ENCODE measurements at regions not wholly inside any gene's neighbourhood (a gene's known extent, or its start where the extent isn't known, plus 50 kb on each side); places are given as distances from the start of the nearest gene placed in this dataset.
"Not testable (repeated sequence)": the region's sequence is repeated elsewhere in the genome, so short reads cannot be mapped to it uniquely, and the experiment has no call there.

- intact Hi-C loops (cut with DNase I; ENCODE audit: low total_unique reads): no loop called here
Measured at GRCh38 chr3:137148917-137149316, 191.1 kb downstream of the IL20RB start.

DNA sequence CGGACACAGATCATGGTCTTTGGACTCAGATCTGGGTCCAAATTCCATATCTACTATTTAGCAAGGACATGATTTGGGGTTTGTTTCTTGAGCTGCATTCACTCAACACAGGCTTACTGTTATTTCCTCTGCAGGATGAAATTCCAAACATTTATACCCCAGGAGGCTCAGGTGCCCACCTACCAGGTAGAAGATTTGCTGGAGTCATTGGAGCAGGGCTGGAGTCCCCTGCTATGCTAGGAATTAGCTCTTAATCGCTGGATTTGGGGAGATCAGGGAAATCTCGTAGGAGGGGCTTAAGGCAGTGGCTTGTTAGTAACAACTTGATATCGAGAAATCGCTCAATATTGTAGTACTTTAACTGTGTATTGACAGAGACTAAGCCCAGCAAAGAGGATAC, 193.0 kb downstream of the IL20RB start:
- no peaks in the 10 kb centered on the region for H3K36me3 ChIP-seq
- no peaks in the 10 kb centered on the region for H3K4me1 ChIP-seq
- intact Hi-C loops (cut with DNase I; ENCODE audit: low total_unique reads): no loop called here
- no peak for TF ChIP-seq POLR2A (IDR thresholded peaks at IDR 0.05)
- TF ChIP-seq, protein P1, sequence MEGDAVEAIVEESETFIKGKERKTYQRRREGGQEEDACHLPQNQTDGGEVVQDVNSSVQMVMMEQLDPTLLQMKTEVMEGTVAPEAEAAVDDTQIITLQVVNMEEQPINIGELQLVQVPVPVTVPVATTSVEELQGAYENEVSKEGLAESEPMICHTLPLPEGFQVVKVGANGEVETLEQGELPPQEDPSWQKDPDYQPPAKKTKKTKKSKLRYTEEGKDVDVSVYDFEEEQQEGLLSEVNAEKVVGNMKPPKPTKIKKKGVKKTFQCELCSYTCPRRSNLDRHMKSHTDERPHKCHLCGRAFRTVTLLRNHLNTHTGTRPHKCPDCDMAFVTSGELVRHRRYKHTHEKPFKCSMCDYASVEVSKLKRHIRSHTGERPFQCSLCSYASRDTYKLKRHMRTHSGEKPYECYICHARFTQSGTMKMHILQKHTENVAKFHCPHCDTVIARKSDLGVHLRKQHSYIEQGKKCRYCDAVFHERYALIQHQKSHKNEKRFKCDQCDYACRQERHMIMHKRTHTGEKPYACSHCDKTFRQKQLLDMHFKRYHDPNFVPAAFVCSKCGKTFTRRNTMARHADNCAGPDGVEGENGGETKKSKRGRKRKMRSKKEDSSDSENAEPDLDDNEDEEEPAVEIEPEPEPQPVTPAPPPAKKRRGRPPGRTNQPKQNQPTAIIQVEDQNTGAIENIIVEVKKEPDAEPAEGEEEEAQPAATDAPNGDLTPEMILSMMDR (IDR thresholded peaks at IDR 0.05 in 8 of 11, conservative IDR thresholded peaks at IDR 0.05 in 3 of 11): no peak
- TF ChIP-seq POLR2AphosphoS5 (IDR thresholded peaks at IDR 0.05): no peak
- H3K9me3 ChIP-seq: no peaks in the 10 kb centered on the region
- H3K27ac ChIP-seq: no peak overlapping the region
- WGBS, 5 donors: 72 to 91% (median 83%) methylated on average over 5 of the region's 5 CpGs
- no peak overlapping the region for H3K4me3 ChIP-seq
- no peak for DNase-seq
- H3K27me3 ChIP-seq (replicated peaks in 1 of 7): peaks cover 0 to 18% (median 0%) of the 10 kb centered on the region in 7 donors

More at GRCh38 chr3:137148917-137149316, 191.1 kb downstream of the IL20RB start:
- Histone ChIP-seq H3K4me3 (no peak overlapping the region), H3K4me1 (no peaks in the 10 kb centered on the region), H3K36me3 (no peaks in the 10 kb centered on the region), H3K9me3 (no peaks in the 10 kb centered on the region), H3K27ac (no peak overlapping the region), H3K27me3 (replicated peaks in 1 of 7) (peaks cover 0 to 18% (median 0%) of the 10 kb centered on the region in 7 donors)
- no peak for DNase-seq
- 19 to 41% (median 27%) methylated on average over 2 of the region's 2 CpGs for WGBS, 5 donors
- TF ChIP-seq POLR2A (IDR thresholded peaks at IDR 0.05): no peak
- TF ChIP-seq, protein P1 (IDR thresholded peaks at IDR 0.05 in 8 of 11, conservative IDR thresholded peaks at IDR 0.05 in 3 of 11): no peak
- TF ChIP-seq POLR2AphosphoS5 (IDR thresholded peaks at IDR 0.05): no peak

DNA sequence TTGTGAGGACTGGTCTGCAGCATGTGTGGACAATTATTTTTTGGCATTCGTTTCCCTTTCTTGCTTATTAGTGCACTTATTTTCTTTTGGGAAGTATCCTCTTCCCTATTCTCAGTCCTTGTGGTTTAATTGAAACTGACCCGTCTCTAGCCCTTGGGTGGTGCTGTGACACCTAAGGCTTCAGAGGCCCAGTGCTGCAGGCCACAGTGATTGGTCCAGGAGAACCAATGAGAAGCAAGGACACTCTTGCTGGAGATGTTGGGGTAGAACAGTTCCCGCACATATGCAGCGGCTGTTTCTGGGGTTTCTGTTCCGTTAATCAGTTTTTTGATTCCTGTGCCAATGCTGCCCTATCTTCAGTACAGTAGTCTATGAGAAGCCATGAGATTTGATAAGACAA, 195.3 kb downstream of the IL20RB start:
- H3K4me3 ChIP-seq; H3K4me1 ChIP-seq; intact Hi-C loops (cut with DNase I; ENCODE audit: low total_unique reads); H3K27ac ChIP-seq; H3K36me3 ChIP-seq; DNase-seq; H3K9me3 ChIP-seq: not testable (repeated sequence)
- 82 to 88% (median 86%) methylated on average over 5 of the region's 5 CpGs for WGBS, 5 donors
- peaks cover 0 to 18% (median 0%) of the 10 kb centered on the region in 7 donors for H3K27me3 ChIP-seq (replicated peaks in 1 of 7)

GRCh38 chr3:137163241-137163871, 205.6 kb downstream of the IL20RB start:
- no peaks in the 10 kb centered on the region for H3K27me3 ChIP-seq (replicated peaks in 1 of 7)
- TF ChIP-seq, protein P1 (IDR thresholded peaks at IDR 0.05 in 8 of 11, conservative IDR thresholded peaks at IDR 0.05 in 3 of 11): no peak
- no peak for TF ChIP-seq POLR2AphosphoS5 (IDR thresholded peaks at IDR 0.05)
- TF ChIP-seq POLR2A (IDR thresholded peaks at IDR 0.05): no peak
- no peak overlapping the region for H3K4me3 ChIP-seq
- no peaks in the 10 kb centered on the region for H3K9me3 ChIP-seq
- DNase-seq: no peak
- intact Hi-C loops (cut with DNase I; ENCODE audit: low total_unique reads): no loop called here
- no peak overlapping the region for H3K27ac ChIP-seq
- WGBS, 5 donors: 32 to 51% (median 42%) methylated on average over 6 of the region's 6 CpGs
- H3K4me1 ChIP-seq: no peaks in the 10 kb centered on the region
- H3K36me3 ChIP-seq: no peaks in the 10 kb centered on the region

DNA sequence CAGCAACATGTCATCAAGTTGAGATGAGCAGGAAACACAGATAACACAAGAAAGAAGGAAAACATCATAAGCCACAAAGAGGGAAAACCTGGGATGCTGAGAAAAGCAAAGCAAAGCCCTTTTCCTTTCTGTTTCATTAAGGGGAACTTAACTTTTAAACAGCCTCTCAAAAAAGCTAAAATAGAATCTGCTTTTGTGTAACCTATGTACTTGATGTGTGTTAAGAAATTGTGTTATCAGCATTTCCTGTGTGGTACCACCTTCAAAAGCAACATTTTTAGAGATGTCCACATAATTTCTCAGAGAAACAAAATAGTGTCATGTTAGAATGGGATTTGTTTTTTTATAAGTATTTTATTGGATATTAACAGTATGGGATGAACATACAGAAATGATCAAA, 206.2 kb downstream of the IL20RB start:
- Histone ChIP-seq H3K9me3 (no peaks in the 10 kb centered on the region), H3K4me3 (no peak overlapping the region), H3K36me3 (no peaks in the 10 kb centered on the region), H3K4me1 (no peaks in the 10 kb centered on the region), H3K27me3 (replicated peaks in 1 of 7) (no peaks in the 10 kb centered on the region), H3K27ac (no peak overlapping the region)
- DNase-seq: no peak
- intact Hi-C loops (cut with DNase I; ENCODE audit: low total_unique reads): no loop called here
- TF ChIP-seq POLR2A (IDR thresholded peaks at IDR 0.05) (no peak), POLR2AphosphoS5 (IDR thresholded peaks at IDR 0.05) (no peak)
- TF ChIP-seq, protein P1 (IDR thresholded peaks at IDR 0.05 in 8 of 11, conservative IDR thresholded peaks at IDR 0.05 in 3 of 11): no peak
